ENCODE measurements at regions not wholly inside any gene's neighbourhood (a gene's known extent, or its start where the extent isn't known, plus 50 kb on each side); places are given as distances from the start of the nearest gene placed in this dataset.

DNA sequence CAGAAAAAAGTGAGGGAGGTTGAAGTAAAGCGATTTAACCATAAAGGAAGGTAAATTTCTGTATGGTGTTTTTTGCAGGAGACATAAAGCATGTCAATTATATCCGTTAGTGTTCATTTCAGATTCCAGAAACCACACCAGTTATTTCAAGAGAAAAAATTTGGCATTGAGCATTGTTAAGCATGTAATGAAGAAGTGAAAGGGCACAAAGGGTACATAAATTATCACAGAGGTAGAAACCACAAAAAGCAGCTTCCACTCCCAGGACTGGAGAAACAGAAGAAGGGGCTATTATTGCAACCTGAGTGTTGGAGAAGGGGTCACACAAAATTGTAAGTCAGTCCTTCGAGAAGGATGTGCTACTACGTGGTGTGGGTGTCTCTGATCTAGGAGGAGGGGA lies 72.2 kb upstream of the DACH1 start:
- no peak overlapping the region for H3K27ac ChIP-seq
- TF ChIP-seq, protein P1, sequence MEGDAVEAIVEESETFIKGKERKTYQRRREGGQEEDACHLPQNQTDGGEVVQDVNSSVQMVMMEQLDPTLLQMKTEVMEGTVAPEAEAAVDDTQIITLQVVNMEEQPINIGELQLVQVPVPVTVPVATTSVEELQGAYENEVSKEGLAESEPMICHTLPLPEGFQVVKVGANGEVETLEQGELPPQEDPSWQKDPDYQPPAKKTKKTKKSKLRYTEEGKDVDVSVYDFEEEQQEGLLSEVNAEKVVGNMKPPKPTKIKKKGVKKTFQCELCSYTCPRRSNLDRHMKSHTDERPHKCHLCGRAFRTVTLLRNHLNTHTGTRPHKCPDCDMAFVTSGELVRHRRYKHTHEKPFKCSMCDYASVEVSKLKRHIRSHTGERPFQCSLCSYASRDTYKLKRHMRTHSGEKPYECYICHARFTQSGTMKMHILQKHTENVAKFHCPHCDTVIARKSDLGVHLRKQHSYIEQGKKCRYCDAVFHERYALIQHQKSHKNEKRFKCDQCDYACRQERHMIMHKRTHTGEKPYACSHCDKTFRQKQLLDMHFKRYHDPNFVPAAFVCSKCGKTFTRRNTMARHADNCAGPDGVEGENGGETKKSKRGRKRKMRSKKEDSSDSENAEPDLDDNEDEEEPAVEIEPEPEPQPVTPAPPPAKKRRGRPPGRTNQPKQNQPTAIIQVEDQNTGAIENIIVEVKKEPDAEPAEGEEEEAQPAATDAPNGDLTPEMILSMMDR (conservative IDR thresholded peaks at IDR 0.05): no peak

DNA sequence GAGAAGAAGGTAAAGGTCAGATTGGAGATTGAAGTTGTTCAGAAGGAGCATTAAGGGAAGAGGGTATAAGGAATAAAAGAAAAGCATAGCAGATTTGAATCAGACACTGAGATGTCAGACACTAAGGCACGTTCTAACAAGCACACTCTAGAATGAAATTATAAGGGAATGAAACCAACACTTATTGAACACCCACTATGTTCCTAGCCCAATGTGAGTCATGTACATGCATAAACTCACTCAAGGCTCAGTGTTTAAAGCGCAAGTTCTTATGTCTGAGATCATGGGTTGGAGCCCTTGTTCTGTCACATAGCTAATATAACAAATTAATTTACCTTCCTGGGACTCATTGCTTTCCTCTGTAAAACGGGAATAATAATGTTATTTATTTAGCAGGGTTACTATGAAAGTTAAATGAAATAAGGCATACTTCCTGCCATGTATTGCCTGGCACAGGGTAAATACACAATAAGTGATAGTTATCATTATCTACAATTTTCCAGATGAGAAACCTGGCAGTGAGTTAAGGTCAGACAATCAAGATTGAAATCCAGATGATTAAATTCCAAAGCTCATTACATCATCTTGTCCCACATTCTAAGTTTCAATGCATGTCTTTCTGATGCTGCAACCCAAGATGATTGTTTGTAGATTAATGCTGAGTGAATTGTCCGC lies 68.3 kb upstream of the DACH1 start:
- TF ChIP-seq, protein P1 (conservative IDR thresholded peaks at IDR 0.05): no peak
- no peak overlapping the region for H3K27ac ChIP-seq

DNA sequence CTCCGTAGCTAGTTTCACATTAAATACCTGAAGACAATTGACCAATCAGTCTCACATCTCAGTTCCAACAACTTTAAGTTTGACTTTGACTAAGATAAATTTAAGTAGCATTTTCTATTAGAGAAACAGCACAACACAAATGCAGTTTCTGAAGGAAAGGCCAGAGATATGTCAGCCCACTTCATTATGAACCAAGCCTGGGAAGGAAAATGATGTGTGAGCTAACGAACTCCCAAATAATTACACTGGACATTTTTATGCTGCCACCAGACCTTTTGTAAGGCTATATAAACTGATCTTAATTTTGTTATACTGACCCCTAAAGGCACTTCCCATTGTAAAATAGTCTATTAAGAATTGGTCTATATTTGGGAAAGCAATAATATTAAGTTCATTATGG lies 57.9 kb upstream of the DACH1 start:
- H3K27ac ChIP-seq: no peak overlapping the region
- TF ChIP-seq, protein P1 (conservative IDR thresholded peaks at IDR 0.05): no peak

DNA sequence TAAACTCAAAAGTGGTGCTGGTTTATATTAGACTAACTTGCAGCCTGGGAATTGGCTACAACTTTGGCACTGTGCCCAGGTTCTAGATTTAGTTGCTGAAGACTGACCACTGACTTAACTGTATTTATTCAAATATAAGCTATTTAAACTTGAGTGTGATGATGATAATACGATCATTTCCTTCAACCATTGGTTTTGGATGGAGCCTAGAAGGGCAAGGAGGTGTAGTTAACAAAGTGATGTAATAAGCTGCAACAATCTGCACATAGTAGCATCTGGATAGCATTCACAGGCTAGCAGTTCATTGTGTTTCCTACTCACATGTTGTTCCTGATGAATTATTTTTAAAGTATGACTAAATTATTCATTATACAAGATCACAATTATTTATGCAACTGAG lies 55.2 kb upstream of the DACH1 start:
- TF ChIP-seq, protein P1 (conservative IDR thresholded peaks at IDR 0.05): no peak
- H3K27ac ChIP-seq: no peak overlapping the region
